ENCODE measurements at regions not wholly inside any gene's neighbourhood (a gene's known extent, or its start where the extent isn't known, plus 50 kb on each side); places are given as distances from the start of the nearest gene placed in this dataset.

DNA sequence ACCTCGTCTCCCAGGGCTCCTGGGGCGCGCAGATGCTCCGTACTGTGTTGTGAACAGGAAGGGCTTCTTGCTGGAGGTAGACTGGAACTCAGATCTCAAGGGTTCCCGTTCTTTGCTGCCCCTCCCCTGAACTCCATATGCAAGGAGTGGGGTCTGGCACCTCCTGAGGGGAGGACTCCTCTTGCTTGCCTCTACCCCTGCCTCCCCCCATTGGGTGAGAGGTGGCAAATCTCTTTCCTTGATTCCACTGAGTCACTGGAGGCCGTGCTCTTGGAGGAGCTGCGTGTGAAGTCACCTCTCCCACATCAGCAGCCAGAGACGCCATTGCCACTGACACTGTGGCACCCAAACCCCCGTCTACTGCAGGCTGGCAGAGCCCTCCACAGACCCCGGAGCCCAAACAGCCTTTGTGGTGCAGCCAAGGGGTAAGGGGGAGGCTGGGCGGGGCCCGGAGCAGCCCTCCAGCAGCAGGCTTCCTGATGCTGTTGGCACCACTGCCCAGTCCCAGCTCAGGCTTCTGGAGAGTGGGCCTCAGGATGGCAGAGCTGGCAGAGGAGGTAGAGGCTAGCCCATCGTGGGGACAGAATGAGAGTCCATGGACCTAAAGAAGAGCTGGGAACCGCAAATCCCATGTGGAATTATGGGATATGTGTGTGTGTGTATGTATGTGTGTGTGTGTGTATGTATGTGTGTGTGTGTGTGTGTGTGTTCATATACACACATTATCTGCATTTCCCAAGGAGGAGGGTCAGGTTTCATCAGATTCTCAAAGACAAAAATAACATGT lies 104.9 kb upstream of the RUNX3 start:
- TF ChIP-seq, protein P1, sequence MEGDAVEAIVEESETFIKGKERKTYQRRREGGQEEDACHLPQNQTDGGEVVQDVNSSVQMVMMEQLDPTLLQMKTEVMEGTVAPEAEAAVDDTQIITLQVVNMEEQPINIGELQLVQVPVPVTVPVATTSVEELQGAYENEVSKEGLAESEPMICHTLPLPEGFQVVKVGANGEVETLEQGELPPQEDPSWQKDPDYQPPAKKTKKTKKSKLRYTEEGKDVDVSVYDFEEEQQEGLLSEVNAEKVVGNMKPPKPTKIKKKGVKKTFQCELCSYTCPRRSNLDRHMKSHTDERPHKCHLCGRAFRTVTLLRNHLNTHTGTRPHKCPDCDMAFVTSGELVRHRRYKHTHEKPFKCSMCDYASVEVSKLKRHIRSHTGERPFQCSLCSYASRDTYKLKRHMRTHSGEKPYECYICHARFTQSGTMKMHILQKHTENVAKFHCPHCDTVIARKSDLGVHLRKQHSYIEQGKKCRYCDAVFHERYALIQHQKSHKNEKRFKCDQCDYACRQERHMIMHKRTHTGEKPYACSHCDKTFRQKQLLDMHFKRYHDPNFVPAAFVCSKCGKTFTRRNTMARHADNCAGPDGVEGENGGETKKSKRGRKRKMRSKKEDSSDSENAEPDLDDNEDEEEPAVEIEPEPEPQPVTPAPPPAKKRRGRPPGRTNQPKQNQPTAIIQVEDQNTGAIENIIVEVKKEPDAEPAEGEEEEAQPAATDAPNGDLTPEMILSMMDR (IDR thresholded peaks at IDR 0.05) = no peak

DNA sequence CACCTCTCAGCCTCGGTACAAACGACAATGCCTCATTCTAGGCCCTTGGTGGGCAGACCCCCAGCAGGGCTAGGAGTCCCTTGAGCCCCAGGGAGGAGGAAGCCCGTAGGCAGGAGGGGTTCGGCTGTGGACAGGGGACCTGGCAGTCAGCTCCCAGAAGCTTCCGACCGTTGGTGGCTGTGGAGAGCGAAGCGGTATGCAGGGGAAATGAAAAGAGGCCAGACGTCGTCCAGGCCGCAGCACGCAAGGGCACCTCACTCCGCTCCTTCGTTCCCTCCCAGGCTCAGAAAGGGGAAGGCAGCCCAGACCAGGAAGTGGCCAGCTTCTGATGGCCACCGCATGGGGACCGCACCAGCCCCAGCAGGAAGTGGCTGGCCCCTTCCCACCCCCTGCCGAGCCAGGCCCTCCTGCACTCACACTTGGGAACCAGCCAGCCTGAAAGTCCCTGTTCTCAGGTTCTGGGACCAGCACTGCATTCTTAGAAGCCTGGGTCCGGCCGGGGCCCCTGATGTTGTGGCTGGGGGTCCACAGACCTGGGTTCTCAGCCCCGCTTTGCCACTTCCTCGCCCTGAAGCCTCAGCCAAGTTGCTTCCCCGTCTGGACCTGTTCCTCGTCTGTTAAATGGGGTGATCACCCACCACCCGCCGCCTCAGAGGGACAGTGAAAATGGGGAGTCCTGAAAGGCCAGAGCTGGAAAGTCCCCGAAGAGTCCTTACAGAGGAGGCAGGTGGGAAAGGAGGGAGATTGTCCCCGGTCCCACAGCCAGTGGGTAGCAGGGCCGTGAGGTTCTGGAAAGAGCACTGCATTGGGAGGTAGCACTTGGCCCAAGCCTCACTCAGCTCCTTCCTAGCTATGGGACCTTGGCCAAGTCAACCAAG lies 104.0 kb upstream of the RUNX3 start:
- TF ChIP-seq, protein P1 (IDR thresholded peaks at IDR 0.05) = no peak

- TF ChIP-seq, protein P1 (IDR thresholded peaks at IDR 0.05) = no peak
These were observed 103.2 kb upstream of the RUNX3 start for GRCh38 chr1:25033030-25033827.

DNA sequence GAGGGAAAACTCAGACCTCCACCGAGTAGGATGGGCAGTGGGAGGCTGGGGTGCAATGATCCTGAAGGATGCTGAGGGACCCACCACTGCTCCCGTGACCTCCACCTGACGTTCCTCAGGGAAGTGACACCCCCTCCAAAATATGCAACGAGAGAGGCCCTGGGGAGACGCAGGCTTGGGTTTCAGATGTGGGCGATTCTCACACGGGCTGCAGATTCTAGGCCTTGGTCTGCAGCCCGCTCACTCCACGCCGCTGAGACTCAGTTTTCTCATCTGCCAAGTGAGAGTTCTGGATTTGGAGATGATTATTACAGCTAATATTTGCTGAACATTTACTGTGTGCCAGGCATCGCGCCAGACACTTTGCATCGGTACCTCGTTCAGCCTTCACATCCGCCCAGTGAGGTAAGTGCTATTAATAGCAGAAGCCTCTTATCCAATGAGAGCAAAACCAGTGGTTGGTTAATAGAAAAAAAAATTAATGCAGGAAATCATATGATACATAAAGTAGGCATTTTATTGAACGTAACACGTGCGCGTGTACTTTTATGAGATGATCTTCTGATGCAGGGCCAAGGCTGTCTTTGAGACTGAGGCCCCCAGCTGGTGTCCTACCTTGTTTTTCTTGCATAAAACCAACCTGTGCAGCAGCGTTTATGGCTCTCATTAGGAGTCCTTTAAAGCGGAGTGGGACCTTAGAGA lies 102.0 kb upstream of the RUNX3 start:
- TF ChIP-seq, protein P1 (IDR thresholded peaks at IDR 0.05) = no peak

- TF ChIP-seq, protein P1 (IDR thresholded peaks at IDR 0.05) = no peak
These were observed 101.5 kb upstream of the RUNX3 start for GRCh38 chr1:25031601-25031965.

DNA sequence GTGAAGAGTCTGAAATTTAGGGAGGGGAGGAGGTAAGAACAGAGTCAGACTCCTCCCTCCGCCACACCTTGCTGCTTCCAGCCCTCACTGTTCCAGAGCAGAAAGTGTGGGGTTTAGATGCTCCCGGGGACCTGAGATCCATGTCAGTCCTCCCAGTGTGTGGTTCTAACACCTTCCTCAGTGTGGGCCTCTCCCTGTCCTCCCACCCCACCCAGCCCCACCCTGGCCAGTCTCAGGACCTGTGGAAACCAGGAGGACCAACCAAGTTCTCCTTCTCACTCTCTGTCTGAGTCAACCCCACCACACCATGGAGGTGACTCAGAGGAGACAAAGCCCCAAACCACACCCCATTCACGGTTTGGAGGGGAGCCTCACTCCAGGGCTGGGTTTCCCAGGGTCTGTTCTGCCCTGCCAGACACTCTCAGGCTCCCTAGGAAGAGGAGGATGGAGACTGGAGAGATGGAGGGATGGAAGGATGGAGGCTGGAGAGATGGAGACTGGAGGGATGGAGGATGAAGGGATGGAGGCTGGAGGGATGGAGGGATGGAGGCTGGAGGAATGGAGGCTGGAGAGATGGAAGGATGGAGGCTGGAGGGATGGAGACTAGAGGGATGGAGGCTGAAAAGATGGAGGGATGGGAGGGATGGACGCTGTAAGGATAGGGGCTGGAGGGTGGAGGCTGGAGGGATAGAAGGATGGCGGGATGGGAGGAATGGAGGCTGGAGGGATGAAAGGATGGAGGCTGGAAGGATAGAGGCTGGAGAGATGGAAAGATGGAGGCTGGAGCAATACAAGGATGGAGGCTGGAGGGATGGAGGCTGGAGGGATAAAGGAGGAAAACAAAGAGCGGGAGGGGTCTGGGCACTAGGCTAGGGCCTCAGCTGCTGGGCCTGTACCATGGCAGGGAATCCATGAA lies 100.9 kb upstream of the RUNX3 start:
- TF ChIP-seq, protein P1 (IDR thresholded peaks at IDR 0.05) = no peak

Data from LNCAP (cell line).